NCI-H226 (cell line): ENCODE measurements at regions not wholly inside any gene's neighbourhood (a gene's known extent, or its start where the extent isn't known, plus 50 kb on each side); places are given as distances from the start of the nearest gene placed in this dataset.

Experiments used
- DNase-seq: peaks from one replicate; pipeline ENCODE4 v3.0.0-alpha.2; 2015

DNA sequence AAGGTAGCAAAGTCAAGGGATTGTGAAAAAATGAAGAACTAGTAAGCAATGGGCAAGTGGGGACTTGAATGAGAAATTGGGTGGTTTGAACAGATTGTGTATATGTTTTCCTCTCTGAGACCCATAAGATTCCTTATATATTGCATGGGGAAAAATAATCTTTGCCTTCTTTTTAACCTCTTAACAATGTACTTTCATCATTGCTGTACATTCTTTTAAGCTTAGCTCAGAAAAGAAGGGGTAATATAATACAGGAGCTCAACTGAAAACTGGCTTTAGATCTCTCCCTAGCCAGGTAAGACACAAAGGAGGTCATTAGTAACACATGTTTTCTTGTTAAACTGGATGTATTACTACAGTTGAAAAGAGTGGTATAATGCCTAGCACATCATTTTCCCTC, 287.2 kb downstream of the RNF144B start:
- DNase-seq = no peak

DNA sequence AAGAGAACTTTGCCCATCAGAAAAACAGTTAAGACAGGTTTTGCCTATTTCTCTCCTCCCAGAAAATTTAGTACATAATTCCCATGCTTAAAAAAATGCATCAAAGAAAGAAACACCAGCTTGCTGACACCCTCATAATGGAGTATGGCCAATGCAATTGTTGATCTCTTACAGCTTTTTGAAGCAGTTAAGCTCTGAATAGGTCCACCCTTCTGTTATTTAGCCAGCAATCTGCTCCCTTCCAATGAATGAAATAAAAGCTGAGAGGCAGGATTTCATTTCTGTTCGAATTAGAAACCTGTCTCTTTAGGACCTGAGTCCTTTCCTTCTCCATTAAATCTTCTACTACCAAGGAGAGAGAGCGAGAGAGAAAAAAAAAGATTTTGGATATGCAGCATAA, 288.7 kb downstream of the RNF144B start:
- DNase-seq = no peak

DNA sequence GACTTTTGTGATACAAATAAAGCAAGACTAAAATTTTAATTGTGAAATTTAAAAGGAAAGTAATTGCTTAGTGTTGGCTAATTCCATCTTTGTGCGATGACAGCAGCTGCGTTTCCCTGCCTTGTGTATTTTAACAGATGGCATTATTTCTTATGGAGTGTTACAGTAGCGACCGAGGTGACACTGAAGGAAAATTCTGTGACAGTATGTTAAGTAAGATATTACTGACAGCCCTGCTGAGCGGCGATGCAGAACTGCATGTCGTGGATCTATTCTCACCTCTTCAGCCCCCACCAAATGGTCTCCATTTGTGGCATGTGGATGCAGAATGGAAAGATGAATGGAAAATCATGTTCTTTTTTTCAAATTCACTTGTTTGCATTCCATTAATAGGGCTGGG, 289.4 kb downstream of the RNF144B start:
- DNase-seq = no peak

DNA sequence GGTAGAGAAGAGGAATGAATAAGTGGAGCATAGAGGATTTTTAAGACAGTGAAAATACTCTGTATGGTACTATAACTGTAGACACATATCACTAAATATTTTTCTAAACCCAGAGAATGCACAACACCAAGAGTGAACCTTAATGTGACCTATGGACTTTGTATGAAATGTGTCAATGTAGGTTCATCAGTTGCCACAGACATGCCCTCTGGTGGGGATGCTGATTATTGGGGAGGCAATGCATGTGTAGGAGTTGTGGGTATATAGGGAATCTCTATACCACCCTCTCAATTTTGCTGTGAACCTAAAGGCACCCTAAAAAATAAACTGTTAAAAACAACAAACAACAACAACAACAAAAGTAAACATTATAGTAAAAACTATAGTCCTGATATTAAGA, 293.7 kb downstream of the RNF144B start:
- no peak for DNase-seq

DNA sequence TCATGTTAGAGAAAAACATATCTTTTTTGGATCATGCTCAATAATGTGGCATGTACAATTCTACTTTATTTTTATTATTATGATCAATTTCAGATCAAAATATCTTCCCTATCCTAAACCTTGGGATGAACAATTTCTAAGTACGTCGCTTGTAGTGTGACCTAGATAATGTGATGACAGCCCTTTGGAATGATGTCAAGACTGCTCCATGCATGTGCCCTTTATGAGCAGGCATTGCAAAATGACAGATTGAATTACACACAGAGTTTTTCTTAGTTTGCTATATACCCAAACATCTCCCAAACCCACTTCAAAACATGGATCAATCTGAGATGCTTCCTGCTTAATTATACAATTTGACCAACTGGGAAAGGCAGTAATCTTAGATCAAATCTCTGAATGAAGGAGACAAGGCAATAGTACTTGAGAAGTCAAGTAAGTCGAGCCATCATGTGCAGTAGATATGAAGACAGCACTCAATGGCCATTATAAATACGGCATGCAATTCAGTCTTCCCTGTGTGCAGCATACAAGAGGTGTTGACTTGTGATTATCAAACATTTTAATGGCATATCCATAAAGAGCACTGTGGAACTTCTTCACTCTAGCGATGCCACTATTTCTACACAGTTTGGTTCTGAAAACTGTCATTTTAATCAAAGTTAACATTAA, 294.8 kb downstream of the RNF144B start:
- no peak for DNase-seq

DNA sequence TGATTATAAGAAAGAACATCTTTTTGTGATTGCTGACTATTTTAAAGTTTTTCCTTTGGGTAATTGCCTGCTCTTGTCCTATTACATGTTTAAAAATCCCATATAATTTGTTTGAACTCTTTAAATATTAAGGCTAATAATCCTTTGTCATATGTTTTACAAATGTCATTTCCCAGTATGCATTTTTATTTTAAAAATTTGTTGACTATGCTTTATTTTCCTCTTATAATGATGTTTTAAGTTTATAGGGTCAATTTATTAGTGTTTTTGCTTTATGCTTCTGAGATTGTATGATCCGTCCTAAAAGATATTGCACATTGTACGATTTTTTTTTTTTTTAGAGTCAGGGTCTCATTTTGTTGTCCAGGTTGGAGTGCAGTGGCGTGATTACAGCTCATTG, 297.2 kb downstream of the RNF144B start:
- DNase-seq = no peak

DNA sequence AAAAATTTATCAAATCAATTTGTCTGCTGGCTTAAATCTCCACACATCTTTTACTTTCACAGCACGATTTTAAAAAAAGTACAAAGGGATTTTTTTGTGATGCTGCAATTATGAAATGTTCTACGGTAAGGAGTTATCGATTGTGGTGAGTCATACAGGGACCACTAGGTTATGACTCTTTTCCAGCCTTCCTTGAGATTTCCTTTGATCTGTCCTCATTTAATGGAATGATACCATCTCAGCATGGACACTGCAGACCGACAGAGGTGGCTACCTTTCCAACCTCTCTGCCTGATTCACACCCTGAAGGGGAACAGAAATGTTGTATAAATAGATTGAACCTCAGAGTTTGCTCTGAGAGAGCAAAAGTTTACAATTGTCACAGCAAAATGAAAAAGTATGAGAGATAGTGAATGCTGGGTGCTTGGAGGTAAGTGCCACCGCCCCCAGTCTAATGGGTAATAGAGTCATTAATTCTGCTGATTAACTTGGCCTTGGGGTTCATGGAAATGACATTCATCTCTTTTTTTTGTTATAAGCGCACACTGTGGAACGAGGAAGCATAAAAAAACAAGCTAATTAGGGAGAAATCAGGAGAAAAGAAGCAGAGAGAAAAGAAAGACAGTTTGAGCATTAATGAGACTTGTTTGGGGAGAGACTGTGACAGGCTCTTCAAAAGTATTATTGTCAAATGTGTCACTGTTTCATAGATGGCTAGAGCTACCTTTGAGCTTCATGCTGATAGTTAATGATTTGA, 306.0 kb downstream of the RNF144B start:
- no peak for DNase-seq

DNA sequence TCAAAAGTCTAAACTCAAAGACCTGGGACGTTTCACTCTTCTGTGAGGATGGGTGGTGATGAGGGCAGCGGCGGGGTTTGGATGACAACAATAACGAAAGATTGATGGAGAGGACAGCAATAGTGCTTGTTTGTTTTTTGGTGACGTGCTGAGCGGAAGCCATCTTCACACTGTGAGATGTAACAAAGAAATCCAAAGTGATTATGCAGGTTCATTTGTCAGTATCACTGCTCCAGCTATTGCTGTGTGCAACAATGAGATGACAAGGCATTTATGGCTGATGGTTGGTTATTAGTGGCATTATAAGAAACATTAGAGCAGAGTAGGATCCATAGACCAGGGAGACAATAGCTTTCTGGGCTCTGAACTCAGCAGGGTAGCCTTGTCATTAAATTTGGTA, 306.7 kb downstream of the RNF144B start:
- DNase-seq = no peak

DNA sequence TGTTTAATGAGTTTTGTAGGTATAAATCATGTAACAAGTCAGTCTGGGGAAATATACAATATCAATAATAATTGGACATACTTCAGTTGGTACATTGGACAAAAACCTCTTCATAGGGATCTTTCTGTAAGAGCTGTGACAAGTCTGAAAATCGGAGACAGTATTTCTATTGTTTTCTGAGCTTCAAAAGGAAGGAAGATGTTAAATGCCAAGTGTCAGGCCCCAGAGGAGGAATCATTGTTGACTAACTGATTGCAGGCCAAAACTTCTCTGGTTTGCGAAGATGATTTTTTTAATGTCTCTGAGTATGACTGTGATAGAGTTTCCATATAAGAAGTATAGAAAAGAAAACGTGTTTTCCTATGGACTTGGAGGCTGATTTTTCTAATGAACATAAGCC, 316.4 kb downstream of the RNF144B start:
- no peak for DNase-seq

DNA sequence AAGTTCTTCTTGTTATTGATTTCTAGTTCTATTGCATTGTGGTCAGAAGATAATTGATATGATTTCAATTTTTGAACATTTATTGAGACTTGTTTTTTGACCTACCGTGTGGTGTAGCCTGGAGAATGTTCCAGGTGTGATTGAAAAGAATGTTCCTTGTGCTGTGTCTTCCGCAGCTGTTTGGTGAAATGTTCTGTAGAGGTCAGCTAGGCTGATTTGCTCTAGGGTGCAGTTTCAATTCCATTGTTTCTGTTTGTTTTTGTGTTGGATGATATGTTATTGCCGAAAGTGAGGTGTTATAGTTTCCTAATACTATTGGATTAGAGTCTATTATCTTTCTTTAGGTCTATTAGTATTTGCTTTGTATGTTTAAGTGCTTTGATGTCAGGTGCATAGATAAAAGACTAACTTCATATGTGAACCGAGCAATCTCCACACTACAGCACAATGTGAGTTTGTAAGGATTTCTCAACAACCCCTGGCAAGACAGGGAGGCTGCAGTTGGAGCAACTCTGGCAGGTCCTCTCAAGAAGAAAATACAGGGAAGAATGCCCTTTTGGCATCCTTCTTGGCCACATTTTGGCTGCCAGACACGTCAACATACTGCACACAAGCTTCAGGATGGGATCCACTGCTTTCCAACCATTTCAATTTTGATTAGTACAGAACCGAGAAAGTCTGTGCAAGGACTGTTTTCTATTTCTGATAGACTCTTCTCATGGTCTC, 320.7 kb downstream of the RNF144B start:
- DNase-seq = no peak

DNA sequence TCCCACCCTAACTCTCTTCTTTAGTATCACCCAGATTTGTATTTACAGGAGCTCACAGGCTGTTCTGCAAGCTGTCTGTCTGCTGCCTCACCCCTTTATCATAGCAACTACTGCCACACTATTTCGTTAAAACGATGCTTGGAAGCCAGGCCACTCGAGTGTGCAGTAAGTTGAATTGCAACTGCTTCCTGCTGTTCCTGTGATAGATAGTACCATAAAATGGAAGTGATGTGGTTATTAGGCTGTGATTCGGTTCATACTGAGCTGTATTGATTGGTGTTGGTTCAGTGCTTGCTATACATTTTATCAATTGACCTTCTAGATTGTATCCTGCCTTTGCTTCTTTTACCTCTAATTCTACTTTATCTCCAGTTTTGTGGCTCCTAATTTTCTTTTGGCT, 325.4 kb downstream of the RNF144B start:
- DNase-seq = no peak

DNA sequence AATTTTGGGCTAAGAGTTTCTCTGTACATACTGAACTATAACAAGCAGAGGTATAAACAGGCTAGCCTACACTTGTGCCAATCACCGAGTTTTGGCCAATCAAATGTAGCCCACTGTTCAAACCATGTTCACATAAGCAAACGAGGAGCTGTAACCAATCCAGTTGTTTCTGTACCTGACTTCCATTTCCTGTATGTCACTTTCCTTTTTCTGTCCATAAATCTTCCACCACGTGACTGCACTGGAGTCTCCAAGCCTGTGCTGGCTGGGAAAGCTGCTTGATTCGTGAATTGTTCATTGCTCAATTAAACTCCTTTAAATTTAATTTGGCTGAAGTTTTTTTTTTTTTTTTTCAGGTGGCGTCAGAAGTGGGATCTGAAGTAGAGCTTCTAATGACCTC, 332.9 kb downstream of the RNF144B start:
- no peak for DNase-seq

DNA sequence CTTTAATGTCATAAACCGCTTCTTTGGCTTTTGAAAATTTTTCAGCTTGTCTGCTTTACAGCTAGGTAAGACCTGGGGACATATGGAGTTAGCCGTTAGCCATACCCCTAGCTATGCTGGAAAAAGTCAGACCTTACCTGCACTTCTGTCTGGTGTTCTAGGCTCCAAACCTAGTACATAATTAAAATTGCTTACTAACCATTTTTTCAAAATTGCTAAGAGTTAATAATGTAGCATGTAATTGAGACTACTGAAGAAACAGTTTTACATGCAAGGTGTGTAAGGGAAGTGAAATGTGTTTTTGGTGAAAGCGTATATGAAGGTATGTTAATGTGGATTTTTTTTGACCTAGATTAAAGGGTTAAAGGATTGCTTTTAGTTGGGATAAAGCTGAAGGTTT, 336.9 kb downstream of the RNF144B start:
- DNase-seq = no peak

DNA sequence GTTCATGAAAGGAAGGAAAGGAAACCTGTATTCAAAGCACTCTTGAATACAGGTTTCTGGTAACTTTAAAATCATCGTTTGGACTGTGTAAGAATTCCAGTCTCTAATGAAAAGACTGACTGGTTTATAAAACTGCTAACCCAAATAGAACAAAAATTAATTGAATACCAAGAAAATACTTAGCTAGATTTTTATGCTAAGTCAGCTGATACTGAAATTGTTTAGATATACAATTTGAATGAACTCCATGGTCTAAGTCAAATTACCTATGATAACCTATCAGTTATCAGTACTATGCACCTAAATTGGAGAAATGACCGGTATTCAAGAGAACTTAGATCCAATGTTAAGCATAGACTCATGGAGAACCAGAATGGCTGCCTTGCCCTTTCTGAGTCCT, 338.3 kb downstream of the RNF144B start:
- DNase-seq = no peak

DNA sequence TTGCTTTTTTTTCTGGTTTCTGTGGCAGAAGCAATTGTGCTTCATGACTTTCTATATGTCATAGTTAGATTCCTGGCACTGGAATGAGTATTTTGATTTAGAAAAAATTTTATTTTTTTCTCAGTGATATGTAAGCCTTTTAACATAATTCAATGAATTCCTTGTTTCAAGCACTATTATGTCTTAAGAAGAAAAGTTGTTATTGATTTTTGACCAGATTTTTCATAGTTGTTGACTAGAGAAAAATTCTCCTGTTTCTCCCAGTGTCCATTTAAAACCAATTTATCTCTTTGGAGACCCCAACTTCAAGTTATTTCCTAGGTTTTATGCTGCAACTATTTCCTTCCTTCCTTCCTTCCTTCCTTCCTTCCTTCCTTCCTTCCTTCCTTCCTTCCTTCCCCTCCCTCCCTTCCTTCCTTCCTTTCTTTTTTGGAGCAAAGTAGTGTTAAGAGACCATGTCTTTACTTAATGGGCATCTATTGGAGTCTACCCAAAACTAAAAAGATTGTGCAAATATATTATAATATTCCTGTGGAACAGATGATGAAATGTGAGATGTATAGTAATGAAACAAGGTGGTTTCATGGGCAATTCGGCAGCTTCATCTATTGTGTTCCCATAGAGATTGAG, 346.9 kb downstream of the RNF144B start:
- DNase-seq = no peak

DNA sequence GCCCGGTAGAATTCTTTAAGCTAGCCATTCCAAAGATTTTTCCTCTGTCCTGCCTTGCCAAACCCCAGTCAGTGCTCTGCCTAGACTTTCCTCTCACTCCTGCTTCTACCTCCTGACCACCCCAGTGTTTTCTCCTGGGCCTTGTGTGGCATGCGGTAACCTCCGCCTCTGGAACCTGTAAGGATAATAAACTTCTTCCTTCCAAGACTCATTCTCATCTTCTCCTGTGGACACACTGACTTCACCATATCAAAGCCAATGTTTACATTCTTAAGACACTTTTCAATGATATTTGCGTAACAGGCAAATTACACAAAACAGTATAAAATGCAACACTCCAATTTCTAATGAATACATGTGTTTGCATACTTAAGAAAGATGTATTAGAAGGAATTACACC, 354.6 kb downstream of the RNF144B start:
- DNase-seq = no peak

DNA sequence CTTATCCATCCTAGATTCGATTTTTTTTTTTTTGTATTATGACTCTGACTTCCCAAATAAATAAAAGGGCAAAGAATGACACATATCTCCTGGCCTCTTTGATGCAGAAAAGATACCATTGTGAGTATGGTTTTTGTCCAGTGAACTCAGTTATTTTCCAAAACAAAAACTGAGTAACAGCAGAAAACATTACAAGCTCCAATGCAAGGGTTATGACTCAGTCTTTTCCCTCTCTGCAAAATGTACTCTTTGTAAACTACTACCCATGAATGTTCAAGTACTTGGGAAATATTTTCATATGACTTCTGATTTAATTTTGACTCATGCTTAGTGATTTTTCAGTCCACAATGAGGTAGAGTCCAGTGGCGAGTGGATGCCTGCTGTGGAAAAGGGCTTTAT, 355.3 kb downstream of the RNF144B start:
- DNase-seq = no peak

DNA sequence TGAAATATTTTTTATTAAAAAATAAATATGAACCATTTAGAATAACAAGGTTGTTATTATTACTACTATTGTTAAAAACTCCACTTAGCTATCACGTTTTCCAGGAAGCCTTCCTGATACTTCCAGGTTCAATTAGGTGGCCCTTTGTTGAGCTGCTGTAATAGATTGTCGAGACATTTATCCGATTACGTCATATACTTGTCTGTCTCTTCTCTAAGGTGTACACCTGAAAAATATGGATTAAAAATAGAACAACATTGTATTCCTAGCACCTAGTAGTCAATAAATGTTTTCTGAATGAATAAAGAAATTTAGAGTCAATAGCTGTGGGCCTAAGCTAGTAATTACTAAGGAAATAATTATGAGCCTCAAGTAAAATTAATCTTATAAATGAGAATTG, 359.6 kb downstream of the RNF144B start:
- no peak for DNase-seq

DNA sequence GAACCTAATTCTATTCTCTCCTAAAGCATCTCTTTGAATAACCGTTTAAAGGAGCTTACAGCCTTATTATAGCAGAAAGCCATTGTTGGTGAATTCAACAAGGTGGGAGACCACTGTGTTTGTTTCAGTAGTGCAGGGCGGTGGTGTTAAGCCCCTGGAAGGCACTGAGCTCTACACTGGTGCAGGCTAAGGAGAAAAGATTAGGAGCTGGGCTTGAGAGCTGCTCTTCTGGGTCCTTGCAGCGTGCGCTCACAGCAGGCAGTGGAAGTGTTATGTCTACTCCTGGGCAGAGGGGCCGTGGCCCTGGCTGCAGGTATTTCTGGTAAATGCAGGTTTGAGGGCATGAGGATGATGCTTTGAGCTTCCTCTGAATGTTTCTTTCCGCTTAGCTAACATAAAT, 361.2 kb downstream of the RNF144B start:
- DNase-seq = no peak

DNA sequence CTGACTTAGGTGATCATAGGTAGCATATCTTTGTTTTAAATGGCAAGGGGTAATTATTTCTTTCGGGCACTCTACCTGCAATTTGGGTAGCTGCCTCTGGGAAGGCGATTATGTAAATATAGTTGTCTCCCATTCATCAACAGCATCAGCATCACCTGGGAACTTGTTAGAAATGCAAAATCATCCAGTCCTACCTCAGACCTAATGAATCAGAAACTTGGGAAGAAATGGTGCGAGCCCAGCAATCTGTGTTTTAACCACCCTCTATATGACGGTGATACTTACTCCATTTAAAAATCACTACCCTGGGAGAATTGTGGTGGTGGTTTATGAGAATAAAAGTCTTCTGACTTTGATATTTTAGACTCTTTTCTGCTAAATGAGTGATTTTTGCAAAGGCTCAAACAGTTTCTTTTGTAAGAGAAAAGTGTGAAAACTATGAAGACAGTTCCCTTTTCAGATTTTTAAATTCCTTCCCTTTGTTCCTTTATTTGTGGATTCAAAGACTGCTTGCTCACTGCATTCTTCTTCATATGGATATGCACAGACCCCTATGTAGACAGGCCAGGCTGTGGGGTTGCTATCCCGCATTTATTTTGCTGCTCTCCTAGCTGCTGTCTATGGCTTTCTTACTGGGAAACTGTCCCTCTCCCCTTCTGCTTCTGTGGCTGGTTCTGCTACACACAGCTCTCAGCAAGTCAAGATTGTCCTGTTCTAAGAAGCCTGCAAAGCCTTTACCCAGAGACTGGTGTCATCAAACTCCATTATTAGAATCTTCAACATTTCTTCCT, 365.3 kb downstream of the RNF144B start:
- no peak for DNase-seq

DNA sequence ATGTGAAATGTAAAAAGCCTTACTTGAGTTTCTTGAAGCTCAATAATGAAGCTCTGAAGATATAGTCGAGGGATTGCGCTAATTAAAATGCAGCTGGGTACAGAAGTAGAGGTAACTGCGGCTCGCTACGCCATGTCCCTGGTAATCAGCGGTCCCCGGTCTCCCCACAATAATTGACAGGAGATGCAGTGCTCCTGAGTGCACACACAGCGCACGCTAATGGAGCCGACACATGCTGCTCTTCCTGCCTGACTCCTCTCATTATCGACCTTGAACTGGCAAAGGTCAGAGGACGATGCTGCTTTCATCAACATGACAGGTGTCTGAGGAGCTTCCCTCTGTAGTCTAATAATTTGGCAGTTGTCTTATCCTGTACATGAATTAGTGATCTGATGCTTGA, 365.9 kb downstream of the RNF144B start:
- no peak for DNase-seq

DNA sequence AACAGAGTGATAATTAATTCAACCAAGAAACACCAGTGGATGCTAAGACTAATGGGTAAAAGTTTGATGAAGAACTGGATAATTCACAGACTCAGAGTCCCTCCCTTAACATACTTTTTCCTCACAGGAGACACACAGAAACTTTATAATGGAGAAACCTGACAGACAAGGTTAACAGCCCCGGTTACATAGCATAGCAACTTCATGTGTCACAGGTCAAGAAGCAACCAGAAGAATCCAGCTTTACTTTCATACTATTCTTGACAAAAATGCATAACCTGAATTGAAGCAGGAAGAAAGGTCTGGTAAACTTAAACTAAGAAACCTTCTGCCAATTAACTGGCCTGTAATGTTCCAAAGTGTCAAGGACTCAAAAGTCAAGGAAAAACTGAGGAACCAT, 375.9 kb downstream of the RNF144B start:
- no peak for DNase-seq

DNA sequence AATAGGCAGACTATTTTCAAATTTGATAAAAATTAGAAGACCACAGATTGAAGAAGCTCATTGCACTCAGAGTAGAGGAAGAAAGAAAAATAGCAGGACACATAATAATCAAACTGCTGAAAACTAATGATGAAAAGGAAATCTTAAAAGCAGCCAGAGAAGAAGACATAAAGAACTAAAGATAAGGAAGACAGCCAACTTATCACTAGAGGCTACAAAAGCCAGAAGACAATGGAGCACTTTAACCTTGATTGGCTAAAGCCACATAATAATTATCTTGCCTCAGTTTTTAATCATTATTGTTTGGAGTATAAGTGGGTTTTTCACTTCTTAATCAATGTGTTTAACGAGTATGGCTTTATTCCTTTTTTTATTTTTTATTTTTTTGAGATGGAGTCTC, 397.6 kb downstream of the RNF144B start:
- no peak for DNase-seq
